T-helper 1 cell (primary cell): ENCODE measurements at regions not wholly inside any gene's neighbourhood (a gene's known extent, or its start where the extent isn't known, plus 50 kb on each side); places are given as distances from the start of the nearest gene placed in this dataset.
A peak's percentile ranks its signal among the peaks of the same experiment; 100 is the strongest.
"Not testable (repeated sequence)": the region's sequence is repeated elsewhere in the genome, so short reads cannot be mapped to it uniquely, and the experiment has no call there.

Experiments
- DNase-seq, 5 donors: peaks; one replicate each; pipeline ENCODE4 v3.0.0-alpha.2; 2012 to 2020

- no peak for DNase-seq
Measured at GRCh38 chr3:181328346-181328745, 338.8 kb upstream of the DNAJC19 start.

GRCh38 chr3:181327349-181327748, 337.8 kb upstream of the DNAJC19 start:
- no peak for DNase-seq

DNA sequence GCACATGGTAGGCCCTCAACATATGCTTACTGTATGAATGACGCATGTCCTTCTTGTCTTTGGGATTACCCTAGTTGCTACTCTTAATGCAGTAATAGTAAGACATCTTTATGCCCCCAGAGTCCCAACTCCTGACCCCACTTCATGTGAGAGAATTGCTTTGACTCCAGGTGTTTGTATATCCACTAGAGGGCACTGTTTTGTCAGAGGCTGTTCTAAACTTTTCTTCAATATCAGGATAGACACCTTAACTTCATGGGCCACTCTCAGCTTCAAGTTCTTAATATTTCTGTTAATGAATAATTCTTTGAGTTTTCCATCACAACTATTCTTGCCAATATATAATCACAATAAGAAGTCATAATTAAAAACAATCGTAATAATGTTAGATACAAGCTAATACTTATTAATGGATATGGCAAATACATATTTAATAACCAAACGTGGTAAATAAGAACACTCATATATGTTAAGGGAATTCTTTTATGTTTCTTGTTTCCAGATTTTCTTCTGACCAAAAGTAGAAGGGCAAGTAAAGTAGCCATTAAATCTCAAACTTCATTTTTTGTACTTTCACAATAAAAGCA, 337.2 kb upstream of the DNAJC19 start:
- DNase-seq, result peak in 1 of 5 donors; percentile 5

DNA sequence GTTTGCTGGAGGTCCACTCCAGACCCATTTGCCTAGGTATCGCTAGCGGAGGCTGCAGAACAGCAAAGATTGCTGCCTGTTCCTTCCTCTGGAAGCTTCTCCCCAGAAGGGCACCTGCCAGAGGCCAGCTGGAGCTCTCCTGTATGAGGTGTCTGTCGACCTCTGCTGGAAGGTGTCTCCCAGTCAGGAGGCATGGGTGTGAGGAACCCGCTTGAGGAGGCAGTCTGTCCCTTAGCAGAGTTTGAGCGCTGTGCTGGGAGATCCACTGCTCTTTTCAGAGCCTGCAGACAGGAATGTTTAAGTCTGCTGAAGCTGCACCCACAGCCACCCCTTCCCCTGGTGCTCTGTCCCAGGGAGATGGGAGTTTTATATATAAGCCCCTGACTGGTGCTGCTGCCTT, 335.0 kb upstream of the DNAJC19 start:
- DNase-seq, result not testable (repeated sequence)

- DNase-seq, result no peak
Measured at GRCh38 chr3:181318321-181318720, 328.8 kb upstream of the DNAJC19 start.

- DNase-seq, result no peak
Measured at GRCh38 chr3:181317508-181317907, 328.0 kb upstream of the DNAJC19 start.

DNA sequence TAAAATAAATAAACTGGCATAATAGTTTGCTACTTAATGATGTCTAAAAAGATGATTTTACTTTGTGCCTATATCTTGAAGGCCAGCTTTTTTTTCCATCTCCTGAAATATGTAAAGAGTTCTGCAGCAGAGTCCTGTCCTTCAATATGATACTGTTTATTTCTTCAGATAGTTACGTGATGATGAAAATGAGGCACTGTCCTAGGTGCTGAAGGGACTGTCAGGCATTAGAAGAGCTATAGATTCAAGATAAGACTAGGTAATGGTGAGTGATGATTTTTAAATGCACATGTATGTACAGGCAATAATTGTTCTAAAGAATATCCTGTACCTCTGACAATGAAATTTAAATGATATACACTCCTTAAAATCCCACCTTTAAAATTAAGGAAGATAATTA, 326.9 kb upstream of the DNAJC19 start:
- no peak for DNase-seq

DNA sequence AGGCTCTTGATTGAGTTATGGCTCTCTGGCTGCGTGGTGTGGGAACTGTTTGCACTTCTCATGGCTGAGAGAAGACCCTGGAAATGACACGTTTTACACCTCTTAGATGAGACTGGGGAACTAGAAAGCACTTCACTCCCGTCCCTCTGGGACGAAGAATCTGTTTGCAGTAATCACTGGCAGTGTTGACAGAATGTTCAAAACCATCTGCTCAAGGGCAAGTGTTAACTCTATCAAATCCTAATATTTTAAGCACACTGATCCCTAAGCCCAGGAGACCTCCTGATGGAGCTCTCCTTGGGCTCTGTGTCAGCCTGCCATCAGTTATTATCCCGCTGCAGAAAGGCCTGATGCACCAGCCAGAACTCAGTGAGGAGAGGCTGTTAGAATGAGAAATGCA, 323.8 kb upstream of the DNAJC19 start:
- DNase-seq, result no peak

GRCh38 chr3:181311186-181311585, 321.6 kb upstream of the DNAJC19 start:
- no peak for DNase-seq

DNA sequence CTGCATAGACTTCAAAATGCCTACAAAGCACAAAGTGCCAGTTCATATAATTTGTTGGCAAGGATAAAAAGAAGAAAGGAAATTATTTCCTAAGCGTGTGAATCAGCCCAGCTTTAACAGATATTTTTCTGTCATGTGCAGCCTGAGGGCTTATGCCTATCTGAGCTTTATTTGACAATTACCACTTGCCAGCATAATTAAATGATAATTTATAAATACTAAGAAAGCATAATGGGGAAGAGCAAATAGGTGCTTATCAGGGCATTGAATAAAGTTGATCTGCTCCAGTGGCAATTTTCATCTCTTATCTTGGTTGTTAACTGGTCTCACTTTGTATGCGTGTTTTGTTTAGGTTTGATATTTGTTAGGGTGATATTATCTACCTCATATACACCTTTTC, 313.4 kb upstream of the DNAJC19 start:
- no peak for DNase-seq

DNA sequence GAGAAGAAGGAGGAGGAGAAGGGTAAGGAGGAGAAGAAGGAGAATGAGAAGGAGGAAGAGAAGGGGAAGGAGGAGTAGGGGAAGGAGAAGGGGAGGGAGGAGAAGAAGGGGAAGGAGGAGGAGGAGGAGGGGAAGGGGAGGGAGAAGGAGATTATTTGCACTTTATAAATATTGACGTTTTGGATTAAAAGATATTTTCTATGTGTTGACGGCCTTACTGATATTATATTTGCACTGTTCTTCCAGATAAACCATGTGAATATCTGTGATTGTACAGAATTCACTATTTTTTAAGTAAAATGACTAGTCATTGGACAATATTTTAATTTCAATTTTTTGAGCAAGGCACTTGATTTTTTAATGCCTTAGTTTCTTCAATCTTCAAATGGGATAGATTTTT, 310.5 kb upstream of the DNAJC19 start:
- DNase-seq, result no peak

DNA sequence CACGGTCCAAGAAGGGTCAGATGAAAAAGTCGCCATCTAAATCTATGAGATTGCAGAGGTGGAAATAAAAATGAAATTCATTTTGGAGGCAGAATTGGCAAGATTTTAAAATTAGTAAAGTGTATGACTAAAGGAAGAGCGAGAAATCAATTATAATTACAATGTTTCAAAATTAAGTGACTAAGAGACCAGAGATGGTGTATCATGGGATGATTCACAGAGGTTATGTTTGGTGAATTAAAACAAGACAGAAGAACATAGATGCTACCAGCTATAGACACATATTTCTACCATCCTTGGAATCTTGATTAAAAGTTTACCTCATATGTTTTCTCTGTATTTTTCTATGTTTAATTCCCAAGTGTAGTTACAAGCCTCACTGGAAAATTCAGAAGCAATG, 308.9 kb upstream of the DNAJC19 start:
- no peak for DNase-seq

DNA sequence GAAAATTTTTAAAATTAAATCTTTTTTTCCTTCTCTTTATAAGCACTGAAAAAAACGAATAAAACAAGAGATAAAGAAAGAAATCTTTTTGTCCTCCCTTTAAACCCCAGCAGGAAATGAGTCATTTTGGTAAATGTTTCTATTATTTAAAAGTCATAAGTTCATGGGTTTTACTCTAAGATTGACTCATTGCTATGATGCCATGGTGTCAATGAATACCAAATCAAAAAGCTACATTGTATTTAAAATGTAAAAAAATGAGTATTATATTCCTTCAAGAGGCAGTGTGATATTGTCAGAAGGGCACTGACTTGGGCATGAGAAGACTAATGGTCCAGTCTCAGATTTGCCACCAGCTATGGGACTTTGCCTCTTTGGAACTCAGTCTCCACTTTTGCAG, 303.4 kb upstream of the DNAJC19 start:
- peak in 1 of 5 donors; percentile 27 for DNase-seq

DNA sequence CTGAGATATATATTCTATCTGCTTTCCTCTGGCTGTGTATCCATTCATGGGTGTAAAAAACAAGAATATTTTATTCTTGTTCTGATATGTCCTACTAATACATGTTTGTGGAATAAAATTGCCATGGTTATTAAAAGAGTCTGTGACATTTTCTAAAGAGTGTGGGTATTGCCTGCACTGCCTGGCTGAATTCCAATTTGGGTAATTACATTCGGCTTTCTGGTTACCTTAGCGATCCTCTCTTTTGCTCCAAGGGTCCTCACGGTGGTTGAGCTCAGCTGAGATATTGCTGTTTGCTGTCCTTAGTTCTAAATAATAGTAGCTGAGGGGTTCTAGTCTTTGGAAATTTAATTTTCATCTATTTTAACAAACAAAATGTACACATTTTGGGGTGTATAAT, 301.4 kb upstream of the DNAJC19 start:
- DNase-seq, result no peak

DNA sequence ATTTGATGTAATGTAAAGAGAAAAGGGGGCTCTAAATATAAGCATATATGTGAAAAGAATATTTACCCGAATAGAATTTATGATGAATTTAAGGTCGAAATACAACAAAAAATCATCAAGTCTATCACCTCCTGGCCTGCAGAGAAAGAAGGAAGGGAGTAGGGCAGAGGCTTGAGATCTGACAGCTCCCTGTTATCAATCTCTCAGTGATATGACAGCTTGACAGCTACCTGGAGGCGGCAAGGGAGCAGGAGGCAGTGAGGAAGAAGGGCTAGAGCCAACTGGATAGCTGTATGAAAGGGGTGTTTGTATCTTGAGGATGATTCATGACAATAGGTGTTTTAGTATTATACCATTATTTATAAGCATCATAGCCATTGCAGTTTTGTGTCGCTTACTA, 299.8 kb upstream of the DNAJC19 start:
- DNase-seq, result no peak

GRCh38 chr3:181288145-181288544, 298.6 kb upstream of the DNAJC19 start:
- no peak for DNase-seq

DNA sequence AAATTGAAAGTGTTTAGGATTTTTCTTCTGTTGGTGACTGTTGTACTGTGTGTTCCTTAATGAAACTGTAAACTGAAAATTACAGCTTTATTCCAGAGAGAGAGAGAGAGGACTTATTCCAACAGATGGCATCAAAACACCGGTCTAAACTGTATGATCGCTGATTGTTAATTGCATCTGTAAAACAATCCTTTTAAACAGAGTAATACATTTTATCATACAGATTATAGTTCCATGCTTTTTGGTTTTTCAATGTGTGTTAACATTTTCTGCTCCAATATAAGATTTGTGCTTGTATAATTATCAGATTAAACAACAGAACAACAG, 289.7 kb upstream of the DNAJC19 start:
- no peak for DNase-seq

DNA sequence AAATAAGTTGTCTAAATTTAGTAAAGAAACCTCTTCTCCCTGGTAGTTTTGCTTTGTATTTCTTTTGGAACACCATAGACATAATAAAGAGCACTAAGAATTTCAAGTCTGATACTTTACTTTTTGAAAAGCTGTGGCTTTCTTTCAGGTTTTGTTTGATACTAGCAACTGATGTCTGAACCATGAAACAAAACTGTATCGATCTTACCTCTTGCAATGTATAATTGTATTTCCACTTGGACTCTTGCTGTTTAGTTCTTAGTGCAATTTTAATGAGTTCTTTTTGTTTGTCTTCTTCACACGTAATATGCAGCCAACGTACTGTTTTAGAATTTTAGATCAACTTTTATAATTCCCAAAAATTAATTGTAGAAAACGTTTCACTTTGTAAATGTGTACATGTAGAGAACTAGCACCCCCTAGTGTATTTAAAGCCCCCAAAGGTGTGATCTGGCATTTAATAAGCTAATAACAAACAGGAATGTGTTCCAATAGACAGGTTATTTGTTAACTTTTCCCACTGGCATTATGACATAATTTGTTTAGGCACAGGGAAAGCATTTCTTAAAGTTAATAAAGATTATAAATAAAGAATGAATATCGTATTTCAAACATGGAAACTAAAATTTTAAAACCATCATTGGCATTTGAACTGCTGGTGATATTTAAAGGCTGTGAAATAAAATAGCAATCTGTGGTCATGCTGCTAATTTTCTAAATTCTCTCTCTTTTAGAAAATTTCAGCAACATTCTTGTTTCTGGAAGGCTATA, 289.1 kb upstream of the DNAJC19 start:
- DNase-seq, result no peak

DNA sequence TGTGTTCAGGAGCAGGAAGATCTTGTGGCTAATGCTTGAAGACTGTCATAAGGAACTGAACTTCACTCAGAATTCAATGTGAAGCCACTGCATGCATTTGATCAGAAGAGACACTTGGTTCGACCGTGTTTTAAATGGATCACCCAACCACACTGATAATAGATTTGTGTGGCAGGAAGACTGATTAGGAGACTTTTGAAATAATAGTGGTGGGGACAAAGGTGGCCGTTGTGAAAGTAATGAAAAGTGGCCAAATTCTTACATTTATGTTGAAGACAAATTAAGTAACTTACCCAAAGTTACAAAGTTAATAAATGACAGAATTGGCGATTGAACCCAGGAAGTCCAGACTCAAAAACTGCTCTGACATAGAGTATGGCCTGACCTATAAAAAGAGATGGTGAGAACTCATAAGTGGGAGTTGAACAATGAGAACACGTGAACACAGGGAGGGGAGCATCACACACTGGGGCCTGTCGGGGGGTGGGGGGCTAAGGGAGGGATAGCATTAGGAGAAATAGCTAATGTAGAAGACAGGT, 286.9 kb upstream of the DNAJC19 start:
- DNase-seq, result no peak

GRCh38 chr3:181274025-181274424, 284.5 kb upstream of the DNAJC19 start:
- DNase-seq, result no peak

DNA sequence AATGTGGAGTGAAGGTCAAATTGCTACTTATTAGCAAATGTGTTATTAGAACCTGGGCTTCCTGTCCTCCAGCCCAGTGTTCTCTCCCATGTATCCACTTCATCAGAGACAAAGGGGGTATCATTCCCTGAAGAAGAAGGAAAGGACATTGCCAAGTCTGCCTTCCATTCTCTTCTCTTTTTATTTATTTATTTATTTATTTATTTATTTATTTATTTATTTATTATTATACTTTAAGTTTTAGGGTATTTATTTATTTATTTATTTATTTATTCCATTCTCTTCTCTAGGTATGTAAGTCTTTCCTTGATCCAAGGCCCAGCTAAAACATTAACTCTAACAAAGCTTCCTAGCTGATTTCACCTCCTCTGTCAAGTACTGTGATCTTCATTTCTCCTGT, 277.8 kb upstream of the DNAJC19 start:
- DNase-seq, result no peak

- DNase-seq, result no peak
Measured at GRCh38 chr3:181265750-181266333, 276.3 kb upstream of the DNAJC19 start.

- DNase-seq, result no peak
Measured at GRCh38 chr3:181264486-181264885, 274.9 kb upstream of the DNAJC19 start.

- DNase-seq, result no peak
Measured at GRCh38 chr3:181253796-181254195, 264.3 kb upstream of the DNAJC19 start.
